Kidney glomerular epithelial cell (primary cell): ENCODE measurements at regions not wholly inside any gene's neighbourhood (a gene's known extent, or its start where the extent isn't known, plus 50 kb on each side); places are given as distances from the start of the nearest gene placed in this dataset.
A peak's percentile ranks its signal among the peaks of the same experiment; 100 is the strongest.
"Not testable (repeated sequence)": the region's sequence is repeated elsewhere in the genome, so short reads cannot be mapped to it uniquely, and the experiment has no call there.

Experiments used
- DNase-seq: peaks from one replicate; lab custom pipeline; 2025; lab: John Stamatoyannopoulos, UW

DNA sequence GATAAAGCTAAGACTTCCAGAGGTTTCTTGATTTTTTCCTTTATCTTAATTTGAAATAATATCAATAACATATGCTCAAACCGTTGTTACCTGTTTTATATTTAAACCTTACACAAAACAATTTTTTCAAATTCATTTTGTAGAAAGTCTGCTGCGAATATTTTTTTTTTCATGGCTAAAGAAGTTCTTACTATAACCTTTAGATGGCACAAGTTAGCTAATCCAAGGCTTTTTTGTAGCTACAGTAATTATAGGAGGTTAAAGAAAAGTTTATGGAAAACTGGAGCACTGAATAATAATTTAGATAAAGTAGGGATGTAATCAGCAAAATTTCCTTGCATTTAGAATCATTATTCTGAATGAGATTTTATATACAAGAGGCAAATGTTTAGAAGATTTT lies 78.0 kb upstream of the PNPT1 start:
- DNase-seq = peak; percentile 59

DNA sequence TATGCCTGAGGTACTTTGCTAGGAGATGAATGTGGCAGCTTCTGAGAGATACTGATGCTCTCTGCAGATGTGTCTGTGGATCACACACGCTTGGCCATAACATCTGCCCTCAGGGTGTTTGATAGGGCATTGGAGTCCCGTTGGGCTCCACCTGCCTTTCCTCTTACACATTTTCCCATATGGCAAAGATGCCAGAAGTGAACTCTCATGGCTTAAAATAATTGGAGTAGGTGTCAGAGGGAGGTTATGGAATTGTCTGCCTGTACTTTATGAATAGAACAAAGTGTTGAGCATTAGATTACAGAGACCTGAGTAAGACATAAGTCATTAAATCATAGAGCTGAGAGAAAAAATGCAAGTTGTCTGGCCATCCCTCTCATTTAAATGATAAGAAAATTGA lies 75.3 kb upstream of the PNPT1 start:
- no peak for DNase-seq

DNA sequence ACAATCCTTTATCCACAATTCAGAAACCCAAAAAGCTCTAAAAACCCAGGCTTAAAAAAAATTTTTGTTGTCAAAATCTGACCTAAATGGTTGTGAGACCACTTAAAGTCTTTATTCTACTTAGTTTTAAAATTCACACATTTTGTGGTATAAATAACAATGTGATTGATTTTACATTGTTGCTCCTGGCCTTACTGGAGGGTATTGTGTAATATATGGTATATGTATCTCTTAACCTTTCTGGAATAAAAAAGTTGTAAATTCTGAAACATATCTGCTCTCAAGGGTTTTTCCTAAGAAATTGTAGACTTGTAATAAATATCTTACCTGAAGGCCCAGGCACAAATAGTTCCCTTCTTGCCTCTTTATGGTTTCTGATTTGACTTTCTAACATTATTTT lies 73.3 kb upstream of the PNPT1 start:
- no peak for DNase-seq

DNA sequence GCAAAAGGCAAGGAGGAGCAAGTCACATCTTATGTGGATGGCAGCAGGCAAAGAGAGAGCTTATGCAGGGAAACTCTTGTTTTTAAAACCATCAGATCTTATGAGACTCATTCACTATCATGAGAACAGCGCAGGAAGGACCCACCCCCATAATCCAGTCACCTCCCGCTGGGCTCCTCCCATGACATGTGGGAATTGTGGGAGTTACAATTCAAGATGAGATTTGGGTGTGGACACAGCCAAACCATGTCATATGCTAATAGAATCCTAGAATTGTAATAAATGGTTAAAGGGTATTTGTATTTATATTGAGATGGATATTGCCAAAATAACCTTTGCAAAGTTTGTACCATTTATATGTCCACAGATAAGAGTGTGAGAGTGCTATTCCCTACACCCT lies 72.1 kb upstream of the PNPT1 start:
- not testable (repeated sequence) for DNase-seq

DNA sequence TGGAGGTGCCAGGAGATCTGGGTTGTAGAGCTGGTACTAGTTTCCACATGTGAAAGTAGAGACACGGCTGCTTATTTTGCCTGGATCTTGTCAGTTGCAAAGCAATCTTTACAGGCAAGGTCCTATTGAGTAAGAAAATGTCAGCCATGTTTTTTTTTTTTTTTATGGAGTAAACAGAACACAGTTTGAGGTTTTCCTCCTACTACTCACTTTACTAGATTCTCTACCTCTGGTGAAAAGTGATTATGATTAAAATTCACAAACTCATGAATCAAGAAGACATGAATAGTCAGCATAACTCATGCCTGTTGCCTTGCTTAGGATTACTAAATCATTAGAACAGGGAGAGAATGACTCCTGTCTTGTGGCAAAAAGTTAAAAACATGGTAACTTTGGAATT lies 70.1 kb upstream of the PNPT1 start:
- no peak for DNase-seq

DNA sequence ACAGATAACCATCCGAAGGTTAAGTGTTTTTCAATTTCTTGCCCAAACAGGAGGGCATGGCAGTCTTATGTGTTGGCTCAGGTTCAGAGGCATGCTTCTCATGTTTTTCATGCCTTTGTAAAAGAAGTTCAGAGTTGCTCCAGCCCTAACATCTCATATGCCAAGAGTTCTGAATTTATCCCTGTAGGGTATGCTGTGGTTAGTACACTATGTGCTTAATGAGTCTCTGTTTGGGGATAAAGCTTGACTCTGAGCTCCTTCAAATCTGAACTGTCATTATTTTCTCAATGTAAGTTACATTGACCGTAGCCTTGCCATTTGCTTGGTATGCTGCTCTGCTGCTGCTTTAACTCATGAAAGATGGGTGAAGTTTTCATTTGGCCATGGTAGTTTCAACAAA lies 67.9 kb upstream of the PNPT1 start:
- no peak for DNase-seq

DNA sequence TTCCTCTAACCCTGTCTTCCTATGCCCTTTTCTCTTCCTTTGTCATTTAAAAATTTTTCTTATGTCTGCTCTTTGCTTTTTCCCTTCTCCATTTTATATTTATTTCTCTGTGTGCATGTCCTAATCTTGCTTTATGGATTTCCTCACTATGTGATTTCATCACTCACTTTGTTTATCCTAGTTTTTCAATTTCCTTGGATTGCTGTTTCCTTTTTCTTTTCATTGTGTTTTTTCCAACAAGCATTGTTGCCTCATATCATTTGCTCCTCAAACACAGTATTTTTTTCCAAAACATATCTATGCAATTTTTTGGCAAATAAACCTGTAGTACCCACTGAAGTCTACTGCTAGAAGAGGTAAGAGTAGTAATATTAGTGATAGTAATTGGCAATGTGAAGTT lies 67.4 kb upstream of the PNPT1 start:
- no peak for DNase-seq

DNA sequence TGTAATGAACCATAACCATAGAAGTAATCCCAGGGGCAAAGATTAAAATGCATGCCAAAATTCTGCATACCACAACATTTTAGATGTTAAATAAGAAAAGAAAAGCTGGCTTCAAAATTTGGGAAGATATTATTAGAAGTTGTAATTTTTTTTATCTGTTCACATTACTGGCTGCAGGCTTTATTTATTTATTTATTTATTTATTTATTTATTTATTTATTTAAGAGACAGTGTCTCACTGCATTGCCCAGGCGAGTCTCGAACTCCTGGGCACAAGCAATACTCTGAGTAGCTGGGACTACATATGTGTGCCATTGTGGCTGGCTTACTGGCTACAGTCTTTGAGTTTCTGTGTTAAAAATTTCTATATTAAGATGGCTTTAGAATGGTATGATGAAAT lies 66.5 kb upstream of the PNPT1 start:
- DNase-seq = no peak

DNA sequence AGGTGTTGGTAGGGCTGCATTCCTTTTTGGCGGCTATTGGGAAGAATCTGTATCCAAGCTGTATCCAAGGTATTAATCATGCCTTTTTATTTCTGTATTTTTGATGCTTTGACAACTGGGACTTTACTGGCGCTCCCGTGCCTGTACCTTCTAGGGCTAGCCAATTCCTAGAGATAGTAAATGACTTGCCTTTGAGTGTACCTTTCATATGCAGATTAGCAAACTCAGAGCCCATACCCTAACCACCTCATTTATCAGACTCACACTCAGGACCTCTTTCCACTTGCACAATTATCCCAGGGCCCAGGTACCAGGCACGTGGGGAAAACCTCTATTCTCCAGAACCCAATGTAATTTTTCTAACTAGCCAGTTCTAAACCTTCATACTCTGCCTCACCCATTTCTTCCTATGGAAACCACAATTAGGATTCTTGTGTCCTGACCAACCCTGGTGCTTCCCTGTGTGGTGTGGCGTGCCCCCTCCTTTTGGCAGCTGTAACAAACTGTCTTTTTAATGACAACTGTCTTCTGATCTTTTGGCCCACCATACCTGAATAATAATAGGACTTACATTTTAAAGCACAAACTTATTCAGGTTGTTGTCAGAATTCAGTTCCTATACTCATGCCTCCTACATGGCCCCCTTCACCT lies 65.8 kb upstream of the PNPT1 start:
- DNase-seq = no peak

DNA sequence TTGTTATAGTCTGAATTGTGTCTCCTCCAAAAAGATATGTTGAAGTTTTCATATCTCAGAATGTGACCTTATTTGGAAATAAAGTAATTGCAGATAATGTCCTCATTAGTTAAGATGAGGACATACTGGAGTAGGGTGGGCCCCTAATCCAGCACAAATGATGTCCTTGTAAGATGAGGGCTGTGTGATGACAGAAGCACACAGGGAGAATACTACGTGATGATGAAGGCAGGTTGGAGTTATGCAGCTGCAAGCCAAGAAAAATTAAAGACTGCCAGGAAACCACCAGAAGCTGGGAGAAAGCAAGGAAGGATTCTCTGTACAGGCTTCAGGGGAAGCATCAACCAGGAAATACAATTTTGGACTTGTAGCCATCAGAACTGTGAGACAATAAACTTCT lies 58.3 kb upstream of the PNPT1 start:
- DNase-seq = no peak

DNA sequence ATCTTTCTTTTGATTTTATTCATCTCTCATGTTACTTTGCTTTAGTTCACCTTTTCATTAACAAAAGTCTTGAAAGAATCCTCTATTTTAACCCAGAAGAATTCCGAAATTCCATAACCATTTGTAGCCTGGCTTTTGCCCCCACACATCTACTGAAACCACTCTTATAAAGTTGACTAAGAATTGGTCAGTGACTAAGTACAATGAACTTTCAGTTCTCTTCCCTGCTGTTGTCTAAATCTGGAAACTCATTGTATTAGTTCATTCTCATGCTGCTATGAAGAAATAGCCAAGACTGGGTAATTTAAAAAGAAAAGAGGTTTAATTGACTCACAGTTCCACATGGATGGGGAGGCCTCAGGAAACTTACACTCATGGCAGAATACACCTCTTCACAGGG lies 49.9 kb upstream of the PNPT1 start:
- DNase-seq = peak; percentile 4
